Fibroblast of lung (primary cell): ENCODE measurements at regions not wholly inside any gene's neighbourhood (a gene's known extent, or its start where the extent isn't known, plus 50 kb on each side); places are given as distances from the start of the nearest gene placed in this dataset.

Experiments
- CTCF ChIP-seq, 2 donors: IDR thresholded peaks in 1 of 2; conservative IDR thresholded peaks in 1 of 2; 1 replicate in 1 of 2; 2 replicates in 1 of 2; pipeline ENCODE4 v1.5.1; 2011 to 2012; ENCODE audit warnings: low read length in 2 of 2, control low read depth in 1 of 2, inconsistent platforms in 1 of 2, low read depth in 1 of 2, mild to moderate bottlenecking in 1 of 2
- EZH2 ChIP-seq: IDR thresholded peaks from 2 replicates; pipeline ENCODE4 v1.5.1; 2012; ENCODE audit warnings: low read length, control low read depth, mild to moderate bottlenecking; ENCODE audit errors: missing control alignments

- no peak for TF ChIP-seq CTCF (conservative IDR thresholded peaks at IDR 0.05 in 1 of 2, IDR thresholded peaks at IDR 0.05 in 1 of 2; ENCODE audit: low read depth in 1 of 2, low read length in 2 of 2)
- TF ChIP-seq EZH2, result no peak
Measured at GRCh38 chr20:11459090-11459890, 458.4 kb upstream of the BTBD3 start.
